Right lobe of liver (tissue), 4 donors: ENCODE measurements at regions not wholly inside any gene's neighbourhood (a gene's known extent, or its start where the extent isn't known, plus 50 kb on each side); places are given as distances from the start of the nearest gene placed in this dataset.

Experiments
- POLR2A ChIP-seq: fragments of 450-650 bp; IDR thresholded peaks from one replicate; pipeline ENCODE4 v1.6.1; 2017; ENCODE audit warnings: antibody characterized with exemption, mild to moderate bottlenecking
- TF ChIP-seq, protein P1 (sequence below), 4 donors: fragments of 200-600 bp in 3 of 4; fragments of 450-650 bp in 1 of 4; IDR thresholded peaks; one replicate each; pipeline versions ENCODE4 v1.5.1 to v1.8.0; 2016 to 2022; ENCODE audit warnings: antibody characterized with exemption in 4 of 4, mild to moderate bottlenecking in 2 of 4
- donor health status: DM: no; HTN: no; CAD: no.
- donor health status: DM: no; HTN: no; CAD: no.
- donor health status: DM: no; HTN: yes; CAD: no.

DNA sequence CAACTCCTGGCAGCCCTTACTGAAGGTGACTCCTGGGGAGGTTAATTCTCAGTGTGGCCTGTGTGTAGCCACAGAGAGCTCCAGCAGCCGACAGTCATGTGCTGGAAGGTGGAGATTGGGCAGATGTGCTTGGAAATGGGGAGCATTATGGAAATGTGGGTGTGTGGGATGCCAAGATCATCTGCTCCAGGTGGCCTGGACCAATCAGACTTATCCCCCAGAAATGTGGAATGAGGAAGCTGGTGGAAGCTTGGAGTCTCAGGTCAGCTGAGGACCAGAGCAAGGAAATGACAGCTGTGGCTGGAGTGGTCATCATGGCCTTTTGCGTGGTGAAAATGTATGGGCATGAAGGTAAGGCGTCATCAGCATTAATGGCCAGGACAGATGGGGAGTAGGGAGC lies 234.0 kb downstream of the MIAT start:
- TF ChIP-seq POLR2A, result no peak
- TF ChIP-seq, protein P1, sequence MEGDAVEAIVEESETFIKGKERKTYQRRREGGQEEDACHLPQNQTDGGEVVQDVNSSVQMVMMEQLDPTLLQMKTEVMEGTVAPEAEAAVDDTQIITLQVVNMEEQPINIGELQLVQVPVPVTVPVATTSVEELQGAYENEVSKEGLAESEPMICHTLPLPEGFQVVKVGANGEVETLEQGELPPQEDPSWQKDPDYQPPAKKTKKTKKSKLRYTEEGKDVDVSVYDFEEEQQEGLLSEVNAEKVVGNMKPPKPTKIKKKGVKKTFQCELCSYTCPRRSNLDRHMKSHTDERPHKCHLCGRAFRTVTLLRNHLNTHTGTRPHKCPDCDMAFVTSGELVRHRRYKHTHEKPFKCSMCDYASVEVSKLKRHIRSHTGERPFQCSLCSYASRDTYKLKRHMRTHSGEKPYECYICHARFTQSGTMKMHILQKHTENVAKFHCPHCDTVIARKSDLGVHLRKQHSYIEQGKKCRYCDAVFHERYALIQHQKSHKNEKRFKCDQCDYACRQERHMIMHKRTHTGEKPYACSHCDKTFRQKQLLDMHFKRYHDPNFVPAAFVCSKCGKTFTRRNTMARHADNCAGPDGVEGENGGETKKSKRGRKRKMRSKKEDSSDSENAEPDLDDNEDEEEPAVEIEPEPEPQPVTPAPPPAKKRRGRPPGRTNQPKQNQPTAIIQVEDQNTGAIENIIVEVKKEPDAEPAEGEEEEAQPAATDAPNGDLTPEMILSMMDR (IDR thresholded peaks at IDR 0.05), result no peak
